AG04449 (cell line): ENCODE measurements at regions not wholly inside any gene's neighbourhood (a gene's known extent, or its start where the extent isn't known, plus 50 kb on each side); places are given as distances from the start of the nearest gene placed in this dataset.

ENCODE experiments used
- CTCF ChIA-PET: fragments of 350-600 bp; formaldehyde crosslinking; extraction: SDS; loops from one replicate; lab custom pipeline; 2021; ENCODE audit warnings: antibody characterized with exemption; lab: Yijun Ruan, JAX
- POLR2A ChIA-PET: fragments of 400-600, 350-600 bp; formaldehyde crosslinking; extraction: SDS; loops from one replicate; lab custom pipeline; 2020; ENCODE audit warnings: antibody characterized with exemption, inconsistent platforms; lab: Yijun Ruan, JAX
- DNase-seq: peaks from one replicate; pipeline ENCODE4 v3.0.0-alpha.2; 2010; ENCODE audit warnings: low read depth, low spot score
- H3K4me3 ChIP-seq: 2 replicates; pipeline ENCODE4 v1.5.1; 2011; ENCODE audit warnings: low read depth, mild to moderate bottlenecking, control low read depth, low read length
- TF ChIP-seq, protein P1 (sequence below): IDR thresholded peaks from one replicate; pipeline ENCODE4 v1.5.1; 2011; ENCODE audit warnings: mild to moderate bottlenecking, moderate library complexity, low read length, control low read depth, inconsistent platforms; ENCODE audit not compliant: insufficient read depth; ENCODE audit errors: missing control alignments

DNA sequence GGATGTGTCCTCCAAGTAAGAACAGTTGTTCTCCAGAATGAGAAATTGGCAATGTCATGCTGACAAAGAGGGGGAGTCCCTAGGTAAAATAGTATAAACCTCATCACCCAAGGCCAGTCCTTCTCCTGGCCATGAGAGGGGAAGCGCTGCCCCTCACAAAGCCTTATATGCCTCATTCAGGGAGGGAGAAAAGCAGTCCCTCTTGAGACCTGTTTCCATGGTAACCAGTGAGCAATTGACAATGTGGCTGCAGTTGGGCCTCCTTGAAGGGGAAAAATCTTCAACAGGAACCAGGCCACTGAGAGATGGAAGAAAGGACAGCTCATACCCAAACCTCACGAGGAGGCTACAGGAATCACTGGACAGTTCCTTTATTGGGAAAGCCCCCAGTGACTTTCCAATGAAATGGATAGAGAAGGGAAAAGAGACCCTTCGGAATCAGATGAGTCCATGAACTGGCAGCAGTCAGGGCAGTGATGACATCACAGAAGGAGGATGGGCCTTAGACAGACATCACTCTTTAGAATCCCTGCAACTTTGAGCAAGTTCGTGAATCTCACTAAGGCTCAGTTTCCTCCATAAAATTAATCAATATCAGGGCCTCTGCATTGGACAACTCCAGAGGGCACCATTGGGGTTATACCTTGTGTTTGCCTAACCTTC lies 275.7 kb downstream of the TOX3 start:
- TF ChIP-seq, protein P1, sequence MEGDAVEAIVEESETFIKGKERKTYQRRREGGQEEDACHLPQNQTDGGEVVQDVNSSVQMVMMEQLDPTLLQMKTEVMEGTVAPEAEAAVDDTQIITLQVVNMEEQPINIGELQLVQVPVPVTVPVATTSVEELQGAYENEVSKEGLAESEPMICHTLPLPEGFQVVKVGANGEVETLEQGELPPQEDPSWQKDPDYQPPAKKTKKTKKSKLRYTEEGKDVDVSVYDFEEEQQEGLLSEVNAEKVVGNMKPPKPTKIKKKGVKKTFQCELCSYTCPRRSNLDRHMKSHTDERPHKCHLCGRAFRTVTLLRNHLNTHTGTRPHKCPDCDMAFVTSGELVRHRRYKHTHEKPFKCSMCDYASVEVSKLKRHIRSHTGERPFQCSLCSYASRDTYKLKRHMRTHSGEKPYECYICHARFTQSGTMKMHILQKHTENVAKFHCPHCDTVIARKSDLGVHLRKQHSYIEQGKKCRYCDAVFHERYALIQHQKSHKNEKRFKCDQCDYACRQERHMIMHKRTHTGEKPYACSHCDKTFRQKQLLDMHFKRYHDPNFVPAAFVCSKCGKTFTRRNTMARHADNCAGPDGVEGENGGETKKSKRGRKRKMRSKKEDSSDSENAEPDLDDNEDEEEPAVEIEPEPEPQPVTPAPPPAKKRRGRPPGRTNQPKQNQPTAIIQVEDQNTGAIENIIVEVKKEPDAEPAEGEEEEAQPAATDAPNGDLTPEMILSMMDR, result no peak
- ChIA-PET CTCF (no interaction called here), POLR2A (no interaction called here)
- DNase-seq, result no peak
- no peak overlapping the region for H3K4me3 ChIP-seq

DNA sequence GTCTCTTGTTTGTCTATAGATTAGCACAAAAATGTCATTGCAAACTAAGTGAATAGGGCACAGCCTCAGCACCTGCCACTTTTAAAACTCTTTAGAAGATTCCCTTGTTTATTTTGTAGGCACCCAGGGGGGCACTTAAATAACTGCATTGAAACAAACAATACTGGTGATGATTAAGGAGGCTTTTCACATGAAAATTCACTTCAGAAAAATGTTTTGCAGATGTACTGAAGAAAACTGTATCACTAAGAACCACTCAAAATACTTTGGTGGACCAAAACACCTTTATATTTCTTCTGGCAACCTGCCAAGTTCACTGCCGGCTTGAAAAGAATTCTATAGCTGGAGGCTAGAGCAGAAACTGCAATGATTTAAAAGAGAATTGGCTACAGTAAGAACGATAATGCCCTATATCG lies 281.5 kb downstream of the TOX3 start:
- TF ChIP-seq, protein P1, result no peak
- ChIA-PET POLR2A (no interaction called here), CTCF (no interaction called here)
- DNase-seq, result no peak
- H3K4me3 ChIP-seq, result no peak overlapping the region

DNA sequence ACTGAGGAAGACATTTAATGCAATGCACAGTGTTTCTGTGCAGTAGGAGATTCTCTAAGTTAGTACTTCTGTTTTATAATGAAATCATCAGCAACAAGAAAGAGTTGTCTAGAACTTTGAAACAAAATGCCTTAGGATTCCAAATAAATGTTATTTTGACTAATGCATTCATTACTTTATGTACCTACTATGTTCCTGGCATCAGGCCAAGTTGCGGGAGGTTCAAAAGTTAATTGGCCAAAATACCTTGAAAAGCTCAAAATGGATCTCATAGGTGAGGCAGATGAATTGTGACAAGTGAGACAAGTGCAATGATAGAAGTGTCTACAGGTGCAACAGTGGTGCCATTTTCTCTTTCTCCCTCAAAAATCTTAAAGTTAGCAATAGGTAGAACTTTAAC lies 289.4 kb downstream of the TOX3 start:
- ChIA-PET POLR2A (no interaction called here), CTCF (no interaction called here)
- DNase-seq, result no peak
- TF ChIP-seq, protein P1, result no peak
- H3K4me3 ChIP-seq, result no peak overlapping the region

DNA sequence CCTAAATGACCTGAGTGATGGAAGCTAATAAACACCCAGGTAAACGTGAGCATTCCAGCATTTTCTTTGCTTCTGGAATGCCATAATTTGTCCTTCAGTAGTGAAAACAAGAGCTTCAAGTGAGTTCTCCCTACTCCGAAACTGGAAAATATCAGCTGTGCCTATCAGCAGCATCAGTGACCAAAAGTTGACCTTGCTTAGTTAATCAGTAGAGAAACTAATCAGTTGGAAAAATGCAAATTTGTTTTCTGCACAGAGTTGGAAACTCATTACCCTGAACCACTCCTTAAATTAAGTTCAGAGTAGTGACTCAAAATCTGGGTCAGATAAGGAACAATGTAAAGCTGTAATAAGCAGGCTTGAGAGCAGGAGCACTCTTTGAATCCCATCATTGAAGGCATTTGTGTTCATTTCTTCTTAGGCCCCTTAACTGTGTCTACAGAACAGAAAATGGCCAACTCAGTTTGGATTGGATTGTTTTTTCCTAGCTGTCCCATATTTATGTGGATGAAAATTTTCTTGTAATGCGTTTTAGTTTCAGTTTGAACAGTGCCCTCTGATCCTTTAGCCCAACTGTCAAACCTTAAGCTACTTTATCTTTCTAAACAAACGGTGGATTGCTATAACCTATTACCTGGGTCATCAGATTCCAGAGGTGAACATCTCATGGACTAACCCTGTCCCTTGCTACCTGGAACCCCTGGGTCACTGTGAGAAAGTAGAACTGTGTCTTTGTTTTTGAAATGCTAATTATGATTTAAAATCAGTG lies 290.4 kb downstream of the TOX3 start:
- no peak overlapping the region for H3K4me3 ChIP-seq
- ChIA-PET CTCF (no interaction called here), POLR2A (no interaction called here)
- TF ChIP-seq, protein P1, result no peak
- no peak for DNase-seq

DNA sequence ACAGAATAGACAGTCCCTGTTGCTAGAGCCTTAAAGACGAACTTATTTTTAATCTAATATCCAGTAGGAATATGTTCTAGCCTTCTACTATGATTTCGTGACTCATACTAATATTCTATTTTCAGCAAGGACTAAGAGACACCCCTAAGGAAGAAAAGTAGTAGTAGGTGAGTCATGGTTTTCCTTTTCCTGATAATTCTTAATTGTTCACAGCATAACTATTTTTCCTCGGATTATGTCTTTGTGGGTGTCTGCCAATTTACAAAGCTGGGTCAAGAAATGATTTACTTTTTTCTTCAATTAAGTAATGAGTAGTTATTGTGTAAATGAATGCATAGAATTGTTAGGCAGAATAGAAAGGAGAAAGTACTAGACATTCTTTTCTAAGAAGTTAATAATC lies 292.2 kb downstream of the TOX3 start:
- TF ChIP-seq, protein P1, result no peak
- POLR2A ChIA-PET, result no interaction called here
- DNase-seq, result no peak
- H3K4me3 ChIP-seq, result no peak overlapping the region
- CTCF ChIA-PET, result no interaction called here

DNA sequence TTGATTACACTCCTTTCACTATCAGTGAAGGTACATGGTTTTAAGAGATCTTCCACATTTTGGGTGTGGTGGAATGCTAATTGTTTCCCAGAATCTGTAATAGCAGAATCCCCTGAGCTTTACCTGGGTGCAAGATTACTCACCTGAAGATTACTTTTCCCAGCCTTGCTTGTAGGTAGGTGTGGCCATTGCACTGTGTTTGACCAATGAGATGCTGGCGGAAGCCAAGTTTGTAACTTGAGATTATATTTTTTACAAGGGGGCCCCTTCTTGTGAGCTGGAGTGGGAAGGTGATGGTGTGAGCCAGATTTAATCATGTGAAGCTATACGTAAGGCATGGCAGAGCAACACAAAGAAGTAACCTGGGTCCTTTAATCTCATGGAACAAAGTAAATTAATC lies 294.3 kb downstream of the TOX3 start:
- TF ChIP-seq, protein P1, result no peak
- DNase-seq, result no peak
- CTCF ChIA-PET, result no interaction called here
- POLR2A ChIA-PET, result no interaction called here
- H3K4me3 ChIP-seq, result no peak overlapping the region
